SW 1271 (cell line): ENCODE measurements at regions not wholly inside any gene's neighbourhood (a gene's known extent, or its start where the extent isn't known, plus 50 kb on each side); places are given as distances from the start of the nearest gene placed in this dataset.

Experiments used
- DNase-seq, 2 experiments: peaks; one replicate each; lab custom pipeline; 2025; lab: John Stamatoyannopoulos, UW

GRCh38 chr21:39054066-39054465 is 129.2 kb downstream of the PSMG1 start:
- DNase-seq, result no peak

GRCh38 chr21:39053126-39053525 is 130.1 kb downstream of the PSMG1 start:
- no peak for DNase-seq

- DNase-seq, result no peak
Observed at GRCh38 chr21:39052718-39053117, 130.5 kb downstream of the PSMG1 start.

- no peak for DNase-seq
Observed at GRCh38 chr21:39051588-39051949, 131.7 kb downstream of the PSMG1 start.

- no peak for DNase-seq
Observed at GRCh38 chr21:39050841-39051587, 132.2 kb downstream of the PSMG1 start.

- no peak for DNase-seq
Observed at GRCh38 chr21:39048574-39048973, 134.7 kb downstream of the PSMG1 start.

- peak in 1 of 2 experiments; percentile 4 for DNase-seq
Observed at GRCh38 chr21:39048064-39048463, 135.2 kb downstream of the PSMG1 start.

GRCh38 chr21:39047046-39047445 is 136.2 kb downstream of the PSMG1 start:
- no peak for DNase-seq

- DNase-seq, result no peak
Observed at GRCh38 chr21:39046236-39046916, 136.9 kb downstream of the PSMG1 start.

- DNase-seq, result no peak
Observed at GRCh38 chr21:39041816-39042215, 141.4 kb downstream of the PSMG1 start.

- DNase-seq, result no peak
Observed at GRCh38 chr21:39040494-39041110, 142.6 kb downstream of the PSMG1 start.

GRCh38 chr21:39037807-39038405 is 145.3 kb downstream of the PSMG1 start:
- DNase-seq, result no peak

GRCh38 chr21:39036581-39036980 is 146.7 kb downstream of the PSMG1 start:
- no peak for DNase-seq

GRCh38 chr21:39034590-39035536 is 148.4 kb downstream of the PSMG1 start:
- DNase-seq, result no peak

- no peak for DNase-seq
Observed at GRCh38 chr21:39033878-39034589, 149.2 kb downstream of the PSMG1 start.

- DNase-seq, result no peak
Observed at GRCh38 chr21:39029900-39030884, 153.1 kb downstream of the PSMG1 start.

- no peak for DNase-seq
Observed at GRCh38 chr21:39029086-39029755, 154.0 kb downstream of the PSMG1 start.

GRCh38 chr21:39025198-39025597 is 158.1 kb downstream of the PSMG1 start:
- DNase-seq, result no peak

GRCh38 chr21:39024538-39024937 is 158.7 kb downstream of the PSMG1 start:
- DNase-seq, result no peak
